GM21528 (cell line): ENCODE measurements at regions not wholly inside any gene's neighbourhood (a gene's known extent, or its start where the extent isn't known, plus 50 kb on each side); places are given as distances from the start of the nearest gene placed in this dataset.
"Not testable (repeated sequence)": the region's sequence is repeated elsewhere in the genome, so short reads cannot be mapped to it uniquely, and the experiment has no call there.

Experiments
- ATAC-seq: cut with Tn5 transposase; IDR thresholded peaks from one replicate; pipeline ENCODE4 v1.9.1; 2021; ENCODE audit warnings: mild to moderate bottlenecking, moderate library complexity; ENCODE audit not compliant: unreplicated experiment, low FRiP score

DNA sequence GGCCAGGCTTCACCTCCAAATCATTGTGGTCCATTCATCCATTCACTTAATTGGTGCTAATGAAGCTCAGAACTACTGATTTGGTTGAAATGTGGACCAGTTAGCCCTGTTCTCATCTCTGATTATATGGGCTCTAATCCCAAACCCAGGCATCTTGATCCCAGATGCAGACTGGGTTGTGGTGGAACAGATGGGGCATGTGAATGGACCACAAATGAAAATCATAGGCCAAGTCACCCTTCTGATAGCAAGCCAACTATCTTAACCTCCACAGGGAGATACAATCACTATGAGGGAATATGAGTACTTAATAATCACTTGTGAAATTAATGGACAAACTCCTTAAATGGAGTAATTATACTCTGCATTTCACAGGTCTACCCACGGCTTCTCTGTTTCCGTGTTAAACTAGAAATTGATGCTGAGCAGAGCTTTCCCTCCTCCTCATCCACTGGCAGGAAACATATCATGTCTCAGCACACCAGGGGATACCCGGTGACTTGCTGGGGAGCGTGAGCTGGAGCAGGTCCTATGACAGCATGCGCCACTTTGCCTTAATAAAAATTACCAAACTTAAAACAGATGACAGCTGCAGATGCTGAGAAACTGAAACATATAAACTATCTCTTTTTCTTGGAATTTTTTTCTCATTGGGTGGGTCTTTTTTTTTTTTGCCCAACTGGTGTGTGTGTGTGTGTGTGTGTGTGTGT lies 108.8 kb upstream of the HEY2 start:
- ATAC-seq: no peak

DNA sequence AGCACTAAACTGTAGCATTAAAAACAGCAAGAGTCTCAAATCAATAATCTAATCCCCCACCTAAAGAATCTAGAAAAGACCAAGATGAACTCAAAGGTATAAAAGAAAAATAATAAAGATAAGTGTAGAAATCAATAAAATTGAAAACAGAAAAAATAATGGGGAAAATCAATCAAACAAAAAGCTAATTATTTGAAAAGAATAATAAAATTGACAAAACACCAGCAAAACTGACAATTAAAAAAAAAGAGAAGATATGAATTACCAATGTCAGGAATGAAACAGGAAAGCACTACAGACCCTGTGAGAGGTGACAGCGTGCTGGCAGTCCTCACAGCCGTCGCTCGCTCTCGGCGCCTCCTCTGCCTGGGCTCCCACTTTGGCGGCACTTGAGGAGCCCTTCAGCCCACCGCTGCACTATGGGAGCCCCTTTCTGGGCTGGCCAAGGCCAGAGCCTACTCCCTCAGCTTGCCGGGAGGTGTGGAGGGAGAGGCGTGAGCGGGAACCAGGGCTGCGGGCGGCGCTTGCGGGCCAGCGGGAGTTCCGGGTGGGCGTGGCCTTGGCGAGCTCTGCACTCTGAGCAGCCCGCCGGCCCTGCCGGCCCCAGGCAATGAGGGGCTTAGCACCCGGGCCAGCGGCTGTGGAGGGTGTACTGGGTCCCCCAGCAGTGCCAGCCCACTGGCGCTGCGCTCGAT lies 105.3 kb upstream of the HEY2 start:
- not testable (repeated sequence) for ATAC-seq

DNA sequence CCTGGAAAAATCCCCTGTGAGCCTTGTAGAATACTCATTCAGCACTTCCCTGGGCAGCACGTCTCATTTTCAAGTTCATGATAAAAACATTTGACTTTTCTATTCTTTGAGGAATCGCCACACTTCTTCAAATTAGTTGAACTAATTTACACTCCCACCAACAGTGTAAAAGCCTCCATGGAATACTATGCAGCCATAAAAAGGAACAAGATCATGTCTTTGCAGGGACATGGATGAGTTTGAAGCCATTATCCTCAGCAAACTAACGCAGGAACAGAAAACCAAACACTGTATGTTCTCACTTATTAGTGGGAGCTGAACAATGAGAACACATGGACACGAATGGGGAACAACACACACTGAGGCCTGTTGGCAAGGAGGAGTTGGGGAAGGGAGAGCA lies 102.0 kb upstream of the HEY2 start:
- no peak for ATAC-seq

DNA sequence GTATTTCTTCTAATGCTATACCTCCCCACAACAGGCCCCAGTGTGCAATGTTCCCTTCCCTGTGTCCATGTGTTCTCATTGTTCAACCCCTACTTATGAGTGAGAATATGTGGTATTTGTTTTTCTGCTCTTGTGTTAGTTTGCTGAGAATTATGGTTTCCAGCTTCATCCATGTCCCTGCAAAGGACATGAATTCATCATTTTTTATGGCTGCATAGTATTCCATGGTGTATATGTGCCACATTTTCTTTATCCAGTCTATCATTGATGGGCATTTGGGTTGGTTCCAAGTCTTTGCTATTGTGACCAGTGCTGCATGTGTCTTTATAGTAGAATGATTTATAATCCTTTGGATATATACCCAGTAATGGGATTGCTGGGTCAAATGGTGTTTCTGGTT lies 95.7 kb upstream of the HEY2 start:
- ATAC-seq: not testable (repeated sequence)

DNA sequence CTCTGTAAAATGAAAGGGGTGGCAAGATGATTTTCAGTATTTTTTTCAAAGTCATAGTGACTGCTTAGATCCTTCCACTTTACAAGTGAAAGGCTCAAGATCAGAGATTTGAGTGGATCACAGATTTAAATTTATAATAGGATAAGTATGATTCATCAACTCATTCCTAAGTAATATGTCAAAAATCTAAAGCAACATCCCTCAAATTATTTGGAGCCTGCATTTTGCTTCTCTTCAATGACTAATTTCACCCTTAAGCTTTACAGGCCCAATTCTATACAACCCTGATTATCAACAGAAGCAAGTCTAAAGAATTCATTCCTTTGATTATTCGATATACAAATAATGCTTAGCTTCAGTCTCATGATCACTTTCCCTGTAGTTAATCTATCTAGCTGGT lies 93.9 kb upstream of the HEY2 start:
- ATAC-seq: no peak

DNA sequence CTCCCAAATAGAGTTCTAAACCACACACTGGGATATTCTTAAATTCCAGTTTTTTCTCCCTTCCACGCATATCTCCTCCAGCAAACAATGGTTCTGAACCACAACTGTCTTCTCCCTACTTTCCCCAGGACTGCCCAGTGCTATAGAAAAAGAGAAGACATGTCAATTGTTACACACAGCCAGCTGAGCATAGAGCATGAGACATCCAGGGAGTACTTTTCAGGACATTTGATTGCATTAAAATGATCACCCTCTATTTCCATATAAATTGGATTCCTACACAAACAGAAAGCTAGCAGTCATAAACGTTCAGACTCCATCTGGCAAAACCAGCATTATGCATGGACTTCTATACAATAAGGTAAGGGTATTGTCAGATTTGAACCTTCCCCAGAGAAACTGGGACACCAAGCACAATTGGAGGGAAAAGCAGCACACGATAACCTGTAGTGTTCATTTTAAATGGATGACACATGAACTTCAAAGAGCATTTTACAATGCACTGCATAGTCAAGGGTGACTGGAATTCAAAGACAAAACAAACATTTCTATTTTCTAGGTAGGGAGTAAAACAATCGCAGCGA lies 93.1 kb upstream of the HEY2 start:
- ATAC-seq: no peak

DNA sequence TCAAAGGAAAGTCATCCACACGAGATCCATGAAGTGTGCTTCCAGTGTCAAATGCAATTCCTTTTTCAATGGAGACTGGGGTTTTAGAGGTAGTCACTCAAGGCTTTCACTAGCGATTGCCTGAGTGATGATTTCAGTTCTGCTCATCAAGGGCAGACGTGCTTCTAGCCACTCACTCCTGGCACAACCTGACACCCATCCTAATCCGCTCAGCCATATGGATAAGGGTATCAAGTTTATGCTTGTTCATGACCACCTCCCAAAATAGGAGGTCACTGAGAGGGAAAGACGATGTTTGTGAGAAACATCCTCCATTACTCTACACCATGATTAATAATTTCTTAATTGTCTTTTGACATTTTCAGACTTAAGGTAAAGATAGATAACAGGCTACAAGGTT lies 91.3 kb upstream of the HEY2 start:
- ATAC-seq: no peak

DNA sequence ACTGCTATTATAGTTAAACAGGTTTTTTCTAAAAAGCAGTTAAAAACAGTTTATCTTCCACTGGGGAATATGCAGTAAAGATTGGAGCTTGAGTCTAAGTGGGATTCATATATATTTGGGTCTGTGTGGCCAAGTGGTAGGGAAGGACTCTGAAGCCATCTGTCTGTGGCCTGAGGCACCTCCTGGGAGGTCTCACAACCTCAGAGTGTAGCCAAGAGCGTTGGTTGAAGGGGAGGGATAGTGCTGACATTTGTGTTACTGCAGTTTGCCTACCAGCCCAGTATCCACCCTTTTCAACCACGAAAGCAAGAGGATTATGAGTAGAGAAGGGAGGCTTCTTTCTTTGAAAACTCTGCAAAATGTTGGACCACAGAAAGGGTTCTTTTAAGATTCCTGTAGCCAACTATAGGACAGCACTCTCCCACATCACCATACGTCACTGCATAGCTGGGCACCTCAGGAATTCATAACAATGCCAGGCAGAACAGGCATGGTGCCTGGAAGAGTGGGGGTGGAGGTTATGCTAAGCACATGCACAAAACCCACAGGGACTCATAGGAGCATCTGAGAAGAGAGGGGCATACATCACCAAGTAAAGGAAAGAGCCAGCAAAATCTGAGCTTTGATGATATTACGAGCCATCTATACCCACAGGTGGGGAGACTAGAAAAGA lies 90.5 kb upstream of the HEY2 start:
- ATAC-seq: no peak

DNA sequence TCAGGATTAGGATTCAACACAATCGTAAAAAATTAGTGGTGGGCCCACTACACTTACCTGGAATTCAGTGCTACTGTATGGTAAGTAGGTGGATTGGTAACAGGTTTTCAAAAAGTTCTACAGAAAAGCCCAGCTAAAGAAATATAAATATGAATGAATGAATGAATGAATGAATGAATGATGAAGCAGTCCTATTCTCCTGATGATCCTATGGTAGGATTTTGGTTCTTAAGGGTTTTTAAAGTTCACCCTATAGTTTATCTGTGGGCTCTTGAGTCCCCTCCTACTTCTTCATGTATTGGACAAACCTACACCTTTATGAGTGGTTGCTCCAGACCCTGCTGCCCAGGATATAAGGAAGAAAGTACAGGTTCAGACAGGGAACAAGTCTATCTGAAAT lies 89.5 kb upstream of the HEY2 start:
- no peak for ATAC-seq

DNA sequence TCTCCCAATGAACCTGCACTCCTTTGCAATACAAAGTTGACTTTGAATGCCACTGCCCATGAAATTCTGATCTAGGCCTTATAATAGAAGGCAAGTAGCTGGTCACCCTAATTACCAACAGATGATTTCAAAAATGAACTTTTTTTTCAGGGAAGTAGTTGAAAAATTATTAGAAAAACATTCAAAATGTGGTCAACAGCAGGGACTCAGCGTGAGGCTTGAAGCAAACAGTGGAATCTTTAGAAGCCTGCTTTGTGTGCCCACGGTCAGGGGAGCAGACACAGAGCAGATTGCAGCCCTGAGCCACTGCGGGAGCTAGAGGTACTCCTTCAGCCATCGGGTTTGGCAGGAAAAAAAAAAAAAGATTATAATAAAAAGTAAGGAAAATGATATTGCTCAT lies 87.1 kb upstream of the HEY2 start:
- no peak for ATAC-seq

DNA sequence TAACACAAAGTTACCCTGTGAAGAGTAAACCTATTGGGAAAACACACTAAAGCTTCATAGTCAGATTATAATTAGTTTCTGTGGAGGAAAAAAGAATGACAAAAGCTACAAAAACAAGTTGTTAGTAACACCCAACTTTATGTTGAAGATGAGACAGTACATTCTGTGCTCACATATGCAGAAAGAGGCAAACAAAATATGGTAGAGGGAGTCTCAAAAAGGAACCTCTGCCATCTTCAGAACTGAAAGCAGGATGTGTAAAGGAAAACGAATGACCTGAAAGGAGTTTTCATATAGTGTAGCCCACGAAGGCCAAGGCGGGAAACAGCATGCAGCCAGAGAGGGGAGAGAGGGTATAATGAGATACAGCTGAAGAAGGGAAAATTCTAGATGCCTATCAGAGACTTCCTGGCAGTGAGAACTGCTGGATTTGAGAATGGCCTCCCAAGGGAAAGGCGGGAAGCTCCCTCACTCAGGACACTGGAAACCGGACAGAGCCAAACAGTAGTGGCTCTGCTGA lies 84.1 kb upstream of the HEY2 start:
- no peak for ATAC-seq

DNA sequence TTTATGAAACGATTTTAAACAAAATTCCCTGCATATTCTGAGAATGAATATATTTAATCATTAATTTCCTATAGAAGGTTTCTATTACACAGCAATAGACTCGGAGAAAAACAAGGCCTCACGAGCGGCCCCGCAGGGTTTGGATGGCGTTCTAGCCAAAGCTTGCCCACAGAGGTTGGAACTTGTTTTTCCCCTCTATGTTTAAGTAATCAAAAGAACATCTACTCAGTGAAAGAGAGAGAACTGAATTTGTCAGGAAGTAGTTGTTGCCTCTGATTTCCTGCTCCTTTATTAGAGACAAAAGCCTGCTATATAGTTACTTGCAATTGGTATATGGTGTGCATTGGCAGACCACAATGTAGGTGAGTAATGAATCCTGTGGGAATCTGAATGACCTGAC lies 82.1 kb upstream of the HEY2 start:
- ATAC-seq: no peak

DNA sequence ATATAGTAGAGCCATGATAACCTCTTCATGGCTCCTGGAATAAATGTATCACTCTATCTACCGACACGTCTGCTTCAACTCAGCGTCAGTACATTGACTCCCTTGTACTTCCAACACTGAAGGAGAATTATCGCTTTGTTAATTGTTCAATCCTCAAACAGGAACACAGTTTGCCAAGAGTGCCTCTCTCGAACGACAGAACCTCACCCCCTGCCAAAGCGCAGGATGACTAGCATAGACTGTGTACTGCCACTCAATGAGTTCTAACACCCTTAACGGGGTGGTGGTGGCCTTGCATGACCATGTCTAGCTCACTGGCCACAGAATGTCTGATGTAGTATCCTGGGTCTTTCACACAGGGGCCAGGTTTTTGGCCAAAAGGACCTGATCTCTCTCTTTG lies 81.4 kb upstream of the HEY2 start:
- ATAC-seq: no peak

DNA sequence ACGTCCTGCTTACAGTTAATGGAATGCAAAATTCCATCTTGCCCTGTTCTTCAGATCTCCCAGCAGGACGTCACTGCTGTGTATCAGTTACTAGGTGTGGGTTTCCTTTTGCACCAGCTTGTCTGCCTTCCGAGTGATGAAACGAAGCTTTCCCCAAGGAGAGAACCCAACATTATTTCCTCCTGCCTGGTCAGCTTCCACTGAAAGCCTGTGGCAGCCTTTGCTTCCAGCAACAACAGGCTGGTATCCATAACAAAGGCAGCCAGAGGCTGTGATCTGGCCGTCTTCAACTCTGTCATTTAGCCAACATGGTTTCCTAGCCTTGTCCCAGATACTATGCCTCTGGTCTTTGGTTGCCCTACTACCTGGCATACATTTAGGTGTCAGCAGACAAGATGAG lies 78.9 kb upstream of the HEY2 start:
- no peak for ATAC-seq

DNA sequence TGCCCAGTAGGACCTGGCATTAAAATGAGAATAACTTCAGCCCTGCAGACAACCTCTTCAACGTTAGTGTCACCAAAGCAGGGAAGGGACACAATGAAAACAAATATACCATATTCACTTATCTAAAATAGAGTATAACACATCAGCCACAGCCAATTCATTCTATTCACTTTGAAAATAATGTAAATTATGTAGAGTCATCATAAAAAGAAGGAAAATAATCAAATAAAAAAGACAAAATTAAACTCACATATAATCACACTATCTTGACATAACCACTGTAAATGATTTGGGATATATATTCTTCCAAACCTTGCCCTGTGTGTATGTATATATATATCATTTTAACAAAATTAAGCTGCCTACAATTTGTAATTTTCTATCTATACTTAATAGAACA lies 78.1 kb upstream of the HEY2 start:
- no peak for ATAC-seq

DNA sequence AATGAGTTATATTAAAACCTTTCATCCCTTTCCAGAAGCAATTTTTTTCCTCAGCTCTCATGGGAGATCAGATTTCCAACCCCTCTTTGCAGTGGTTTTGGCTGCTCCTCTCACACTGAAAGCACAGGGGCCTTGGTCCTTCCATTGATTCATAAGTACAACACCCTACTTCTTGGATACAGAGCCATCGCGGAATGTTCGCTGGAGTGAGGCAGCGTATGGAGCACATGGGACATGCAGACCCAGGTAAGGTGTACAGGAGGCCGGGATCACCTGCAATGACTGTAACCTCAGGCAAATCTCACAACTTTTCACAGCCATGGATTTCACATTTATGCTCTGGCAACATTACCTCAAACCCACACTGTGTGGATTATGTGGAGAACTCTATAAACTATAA lies 75.2 kb upstream of the HEY2 start:
- ATAC-seq: no peak

DNA sequence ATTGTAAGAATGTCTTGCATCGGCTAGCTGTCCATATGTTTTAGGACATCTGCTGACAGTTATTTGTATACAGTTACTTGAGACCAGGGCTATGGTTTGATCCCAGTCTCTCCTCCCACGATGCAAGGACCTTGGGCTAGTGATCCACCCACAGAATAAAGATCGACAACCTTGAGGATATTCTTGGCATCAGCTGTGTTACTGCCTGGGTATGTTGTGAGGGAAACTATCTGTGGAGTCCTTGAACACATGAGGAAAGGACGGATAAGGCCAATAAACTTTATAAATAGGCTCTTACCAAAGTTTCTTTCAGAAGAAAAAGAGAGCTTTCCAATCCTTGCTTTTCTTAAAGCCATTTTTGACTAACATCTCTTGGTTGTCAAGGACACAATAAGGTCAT lies 70.8 kb upstream of the HEY2 start:
- no peak for ATAC-seq

DNA sequence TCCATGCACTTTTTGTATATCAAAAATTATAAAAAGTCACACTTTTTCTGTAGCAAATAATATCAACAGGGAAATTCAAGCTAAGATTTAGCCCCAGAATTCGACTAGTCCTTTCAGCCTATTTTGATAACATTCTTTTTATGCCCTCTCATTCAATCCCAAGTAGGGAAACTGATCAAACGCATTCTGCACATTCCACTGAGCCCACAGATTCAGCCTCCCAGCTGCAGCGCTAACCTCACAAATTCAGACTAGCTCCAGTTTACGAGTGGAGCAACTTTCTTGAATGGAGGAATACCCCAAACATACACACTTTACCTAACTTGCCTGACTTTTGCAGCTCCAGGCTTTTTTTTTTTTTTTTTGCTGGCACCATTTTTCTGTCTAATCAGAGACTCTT lies 70.3 kb upstream of the HEY2 start:
- no peak for ATAC-seq

DNA sequence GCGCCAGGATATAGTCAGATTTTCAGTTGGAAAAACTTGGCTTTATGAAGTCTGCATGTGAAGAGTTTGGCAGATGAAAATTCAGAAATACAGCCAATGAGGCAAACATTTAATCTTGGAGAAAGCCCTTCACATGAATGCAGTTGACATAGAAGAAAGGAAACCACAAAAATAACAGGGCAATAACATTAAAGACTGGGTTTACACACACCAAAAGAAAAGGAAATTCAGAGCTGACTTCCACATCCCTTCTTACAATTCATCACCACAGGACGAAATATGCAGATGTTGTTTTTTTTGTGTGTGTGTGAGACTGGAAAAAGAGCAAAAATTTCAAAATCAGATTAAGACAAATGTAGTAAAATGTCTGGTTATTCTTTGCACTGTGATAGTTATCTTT lies 69.8 kb upstream of the HEY2 start:
- ATAC-seq: no peak

DNA sequence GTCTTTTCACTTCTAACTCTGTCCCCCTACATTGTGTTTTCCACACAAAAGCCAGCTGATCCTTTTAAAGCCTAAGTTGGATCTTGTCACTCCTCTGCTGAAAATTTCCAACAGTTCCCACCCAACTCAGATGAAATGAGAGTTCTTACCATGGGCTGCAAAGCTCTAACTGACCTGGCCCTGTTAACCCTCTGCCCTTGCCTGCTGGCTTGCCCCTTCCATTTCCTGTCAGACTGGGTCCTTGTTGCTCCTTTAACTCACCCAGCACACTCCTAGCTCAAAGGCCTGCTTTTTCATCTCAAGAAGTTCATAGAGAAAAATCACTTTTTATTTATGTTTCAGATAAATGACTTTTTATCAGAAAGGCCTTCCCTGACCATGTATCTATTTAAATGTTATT lies 66.5 kb upstream of the HEY2 start:
- ATAC-seq: no peak

DNA sequence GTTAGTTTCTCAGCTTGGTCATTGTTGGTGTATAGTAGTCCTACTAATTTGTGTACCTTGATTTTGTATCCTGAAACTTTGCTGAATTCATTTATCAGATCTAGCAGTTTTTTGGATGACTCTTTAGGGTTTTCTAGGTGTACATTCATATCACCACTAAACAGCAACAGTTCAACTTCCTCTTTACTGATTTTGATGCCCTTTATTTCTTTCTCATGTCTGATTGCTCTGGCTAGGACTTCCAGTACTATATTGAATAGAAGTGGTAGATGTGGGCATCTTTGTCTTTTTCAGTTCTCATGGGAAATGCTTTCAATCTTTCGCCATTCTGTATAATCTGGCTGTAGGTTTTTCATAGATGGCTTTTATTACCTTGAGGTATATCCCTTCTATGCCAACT lies 61.3 kb upstream of the HEY2 start:
- ATAC-seq: no peak
